ENCODE measurements at regions not wholly inside any gene's neighbourhood (a gene's known extent, or its start where the extent isn't known, plus 50 kb on each side); places are given as distances from the start of the nearest gene placed in this dataset.

DNA sequence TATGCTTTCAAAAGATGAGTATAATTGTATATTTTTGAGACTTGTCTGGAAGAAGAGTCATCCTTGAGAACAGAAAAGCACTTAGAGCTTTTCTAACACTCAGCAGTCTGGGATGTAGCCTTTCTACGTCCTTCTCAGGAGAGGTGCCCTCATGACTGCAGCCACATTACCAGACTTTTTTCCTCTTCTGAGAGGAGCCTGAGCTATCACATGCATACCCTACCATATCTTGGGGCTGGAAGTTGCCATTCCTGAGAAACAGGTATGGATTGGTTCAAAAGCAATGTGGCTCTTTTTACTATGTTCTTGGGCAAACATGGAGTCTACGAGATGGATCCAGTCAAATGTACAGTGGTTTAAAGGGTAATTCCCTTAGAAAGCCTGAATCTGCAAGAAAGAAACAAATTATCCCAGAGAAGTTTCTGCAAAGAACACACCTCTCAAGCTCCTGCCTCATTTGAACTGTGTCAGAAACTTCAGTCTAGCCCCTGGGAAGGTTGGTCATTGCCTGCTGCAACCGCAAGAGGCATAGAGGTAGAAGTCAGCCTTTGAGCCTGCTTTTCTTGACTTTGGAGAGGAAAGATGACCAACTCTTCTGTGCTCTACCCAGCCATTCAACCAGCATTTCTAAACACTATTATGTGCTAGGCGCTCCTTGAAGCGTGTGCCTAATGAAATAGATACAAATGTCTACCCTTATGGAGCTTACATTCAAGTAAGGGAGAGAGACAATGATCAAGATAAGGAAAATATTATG is 401.9 kb upstream of the ACTBL2 start:
- TF ChIP-seq, protein P1, sequence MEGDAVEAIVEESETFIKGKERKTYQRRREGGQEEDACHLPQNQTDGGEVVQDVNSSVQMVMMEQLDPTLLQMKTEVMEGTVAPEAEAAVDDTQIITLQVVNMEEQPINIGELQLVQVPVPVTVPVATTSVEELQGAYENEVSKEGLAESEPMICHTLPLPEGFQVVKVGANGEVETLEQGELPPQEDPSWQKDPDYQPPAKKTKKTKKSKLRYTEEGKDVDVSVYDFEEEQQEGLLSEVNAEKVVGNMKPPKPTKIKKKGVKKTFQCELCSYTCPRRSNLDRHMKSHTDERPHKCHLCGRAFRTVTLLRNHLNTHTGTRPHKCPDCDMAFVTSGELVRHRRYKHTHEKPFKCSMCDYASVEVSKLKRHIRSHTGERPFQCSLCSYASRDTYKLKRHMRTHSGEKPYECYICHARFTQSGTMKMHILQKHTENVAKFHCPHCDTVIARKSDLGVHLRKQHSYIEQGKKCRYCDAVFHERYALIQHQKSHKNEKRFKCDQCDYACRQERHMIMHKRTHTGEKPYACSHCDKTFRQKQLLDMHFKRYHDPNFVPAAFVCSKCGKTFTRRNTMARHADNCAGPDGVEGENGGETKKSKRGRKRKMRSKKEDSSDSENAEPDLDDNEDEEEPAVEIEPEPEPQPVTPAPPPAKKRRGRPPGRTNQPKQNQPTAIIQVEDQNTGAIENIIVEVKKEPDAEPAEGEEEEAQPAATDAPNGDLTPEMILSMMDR (IDR thresholded peaks at IDR 0.05), result no peak
- no peak for TF ChIP-seq POLR2AphosphoS5 (IDR thresholded peaks at IDR 0.05)
